ENCODE measurements at regions not wholly inside any gene's neighbourhood (a gene's known extent, or its start where the extent isn't known, plus 50 kb on each side); places are given as distances from the start of the nearest gene placed in this dataset.

GRCh38 chr22:44442186-44442815, 55.7 kb downstream of the RTL6 start:
- intact Hi-C loops (cut with DNase I; ENCODE audit: low total_unique reads): no loop called here
- 71 to 72% methylated on average over 8 to 9 of the region's 12 CpGs for WGBS, 2 donors
- Histone ChIP-seq H3K9me3 (no peaks in the 10 kb centered on the region), H3K4me1 (no peaks in the 10 kb centered on the region), H3K27ac (no peak overlapping the region), H3K36me3 (ENCODE audit: low read depth, missing control alignments) (no peaks in the 10 kb centered on the region), H3K4me3 (no peak overlapping the region), H3K27me3 (no peaks in the 10 kb centered on the region)
- DNase-seq: no peak
- TF ChIP-seq POLR2A (IDR thresholded peaks at IDR 0.05) (no peak), CTCF (IDR thresholded peaks at IDR 0.05) (no peak)

- no peak for DNase-seq
- intact Hi-C loops (cut with DNase I; ENCODE audit: low total_unique reads): no loop called here
- Histone ChIP-seq H3K36me3 (ENCODE audit: low read depth, missing control alignments) (no peaks in the 10 kb centered on the region), H3K4me3 (no peak overlapping the region), H3K27me3 (no peaks in the 10 kb centered on the region), H3K9me3 (no peaks in the 10 kb centered on the region), H3K27ac (no peak overlapping the region), H3K4me1 (no peaks in the 10 kb centered on the region)
- no peak for TF ChIP-seq POLR2A (IDR thresholded peaks at IDR 0.05)
- TF ChIP-seq CTCF (IDR thresholded peaks at IDR 0.05): no peak
- 77 to 79% methylated on average over 13 to 16 of the region's 16 CpGs for WGBS, 2 donors
Measured at GRCh38 chr22:44441401-44442185, 56.4 kb downstream of the RTL6 start.

- no peak overlapping the region for H3K27ac ChIP-seq
- H3K9me3 ChIP-seq: no peaks in the 10 kb centered on the region
- no peak for TF ChIP-seq POLR2A (IDR thresholded peaks at IDR 0.05)
- TF ChIP-seq CTCF (IDR thresholded peaks at IDR 0.05): no peak
- 92 to 94% methylated on average over 15 to 19 of the region's 19 CpGs for WGBS, 2 donors
- H3K27me3 ChIP-seq: no peaks in the 10 kb centered on the region
- intact Hi-C loops (cut with DNase I; ENCODE audit: low total_unique reads): no loop called here
- DNase-seq: no peak
- no peak overlapping the region for H3K4me3 ChIP-seq
- no peaks in the 10 kb centered on the region for H3K4me1 ChIP-seq
- H3K36me3 ChIP-seq (ENCODE audit: low read depth, missing control alignments): no peaks in the 10 kb centered on the region
Measured at GRCh38 chr22:44440224-44441160, 57.5 kb downstream of the RTL6 start.

- H3K27me3 ChIP-seq: no peaks in the 10 kb centered on the region
- WGBS, 2 donors: 87 to 90% methylated on average over 17 to 21 of the region's 21 CpGs
- H3K4me3 ChIP-seq: no peak overlapping the region
- intact Hi-C loops (cut with DNase I; ENCODE audit: low total_unique reads): no loop called here
- H3K27ac ChIP-seq: no peak overlapping the region
- no peaks in the 10 kb centered on the region for H3K36me3 ChIP-seq (ENCODE audit: low read depth, missing control alignments)
- no peak for TF ChIP-seq POLR2A (IDR thresholded peaks at IDR 0.05)
- no peak for TF ChIP-seq CTCF (IDR thresholded peaks at IDR 0.05)
- H3K9me3 ChIP-seq: no peaks in the 10 kb centered on the region
- DNase-seq: no peak
- no peaks in the 10 kb centered on the region for H3K4me1 ChIP-seq
Measured at GRCh38 chr22:44439356-44440223, 58.4 kb downstream of the RTL6 start.
